NCI-H82 treated with DMSO at 0.1 percent for 48 hours (cell line): ENCODE measurements at regions not wholly inside any gene's neighbourhood (a gene's known extent, or its start where the extent isn't known, plus 50 kb on each side); places are given as distances from the start of the nearest gene placed in this dataset.
"Not testable (repeated sequence)": the region's sequence is repeated elsewhere in the genome, so short reads cannot be mapped to it uniquely, and the experiment has no call there.

Experiments
- DNase-seq: peaks from one replicate; lab custom pipeline; 2025; ENCODE audit not compliant: unreplicated experiment; lab: John Stamatoyannopoulos, UW

DNA sequence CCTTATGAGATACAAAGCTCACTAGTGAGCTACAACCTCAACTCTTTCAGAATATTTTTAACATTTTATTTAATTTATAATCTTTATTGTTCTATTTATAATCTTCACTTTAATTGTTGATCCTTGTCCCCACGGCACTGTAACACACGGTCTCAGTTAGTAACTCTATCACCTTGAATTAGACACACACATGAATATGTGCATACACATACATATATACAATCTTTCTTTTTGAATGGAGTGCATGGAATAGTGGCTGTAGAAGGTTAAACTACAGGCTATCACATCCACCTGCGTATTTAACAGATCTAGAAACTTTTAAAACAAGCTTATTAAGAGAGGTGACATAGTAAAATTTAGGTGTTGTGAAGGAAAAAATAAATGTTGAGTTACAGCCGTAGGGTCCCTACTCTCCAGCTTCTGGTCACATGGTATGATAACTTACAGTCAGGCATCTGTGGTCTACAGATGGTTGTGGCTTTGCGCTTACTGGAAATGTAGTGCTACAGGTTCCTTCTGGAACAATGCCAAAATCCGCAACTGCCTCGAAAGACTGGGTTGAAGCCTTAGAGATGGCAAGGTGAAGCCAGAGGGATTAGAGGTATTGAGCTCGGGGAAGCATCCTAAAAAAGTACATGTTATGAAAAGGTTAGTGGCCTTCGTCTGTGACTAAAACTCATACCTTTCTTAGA lies 1324.1 kb upstream of the SLC39A10 start:
- DNase-seq: peak; percentile 94

DNA sequence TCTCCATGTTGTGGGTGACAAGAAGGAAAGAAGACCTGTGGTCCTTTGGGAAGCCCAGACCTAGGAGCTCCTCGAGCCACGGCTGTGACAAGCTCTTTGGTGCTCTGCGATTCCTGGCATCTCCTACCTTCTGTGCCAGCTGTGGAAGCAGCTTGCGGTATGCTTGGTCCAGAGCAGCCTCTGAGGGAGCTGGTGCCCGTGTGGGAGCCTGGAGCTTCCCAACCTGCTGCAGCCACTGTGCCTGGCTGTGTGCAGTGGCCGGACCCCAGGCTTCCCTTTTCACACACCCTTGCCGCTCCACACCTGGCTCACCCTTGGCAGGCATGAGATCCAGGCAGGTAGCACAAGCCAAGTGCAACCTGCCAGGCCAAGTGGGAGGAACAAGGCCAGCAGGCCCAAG lies 1328.6 kb upstream of the SLC39A10 start:
- no peak for DNase-seq

DNA sequence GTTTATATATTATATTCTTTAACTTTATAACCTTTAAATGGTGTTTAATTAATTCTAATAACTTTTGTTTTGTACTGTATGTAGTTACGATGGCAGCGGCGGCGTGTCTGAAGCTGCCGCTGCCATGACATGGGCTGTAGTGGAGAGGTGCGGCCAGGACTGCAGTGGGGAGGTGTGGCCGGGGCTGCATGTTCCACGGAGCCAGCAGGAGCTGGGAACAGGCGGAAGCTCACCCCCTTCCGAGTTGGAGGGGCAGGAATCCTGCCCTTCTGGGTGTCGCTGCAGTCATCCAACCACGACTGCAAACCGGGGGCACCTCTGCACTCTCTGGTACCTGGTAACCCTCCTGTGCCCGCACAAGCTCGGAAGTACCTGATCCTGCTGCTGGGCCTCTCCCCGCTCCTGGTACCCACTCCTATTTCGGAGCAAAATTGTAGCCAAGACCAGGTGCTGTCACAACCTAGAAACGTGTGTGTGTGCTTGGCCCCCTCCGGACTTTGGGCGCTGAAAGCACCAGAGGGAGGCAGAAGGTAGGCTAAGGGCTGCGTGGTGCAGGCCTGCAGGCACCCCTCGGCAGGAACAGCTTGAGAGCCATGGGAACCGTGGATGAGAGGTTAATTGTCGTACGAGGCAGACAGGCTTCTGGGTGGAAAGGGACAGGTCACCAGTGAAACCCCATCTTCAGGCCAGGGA lies 1329.7 kb upstream of the SLC39A10 start:
- DNase-seq: no peak

DNA sequence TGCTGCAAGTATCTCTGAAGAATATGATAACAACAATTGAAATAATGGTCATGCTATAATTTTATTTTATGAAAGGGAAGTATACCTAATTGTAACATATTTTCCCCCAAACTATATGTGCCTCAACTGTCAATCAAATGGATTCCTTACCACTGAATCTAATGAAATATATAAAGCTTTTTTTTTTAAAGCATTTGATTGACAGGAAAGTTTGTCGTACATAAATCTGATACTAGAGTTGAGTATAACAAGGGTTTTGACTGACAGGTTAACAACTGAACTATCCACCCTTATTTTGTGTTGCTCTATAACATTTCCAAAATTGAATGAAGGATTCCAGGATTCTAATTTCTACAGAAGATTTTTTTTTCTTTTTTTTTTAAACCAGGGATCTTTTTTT lies 1333.3 kb upstream of the SLC39A10 start:
- no peak for DNase-seq

GRCh38 chr2:194320520-194320919 lies 1336.5 kb upstream of the SLC39A10 start:
- DNase-seq: no peak

DNA sequence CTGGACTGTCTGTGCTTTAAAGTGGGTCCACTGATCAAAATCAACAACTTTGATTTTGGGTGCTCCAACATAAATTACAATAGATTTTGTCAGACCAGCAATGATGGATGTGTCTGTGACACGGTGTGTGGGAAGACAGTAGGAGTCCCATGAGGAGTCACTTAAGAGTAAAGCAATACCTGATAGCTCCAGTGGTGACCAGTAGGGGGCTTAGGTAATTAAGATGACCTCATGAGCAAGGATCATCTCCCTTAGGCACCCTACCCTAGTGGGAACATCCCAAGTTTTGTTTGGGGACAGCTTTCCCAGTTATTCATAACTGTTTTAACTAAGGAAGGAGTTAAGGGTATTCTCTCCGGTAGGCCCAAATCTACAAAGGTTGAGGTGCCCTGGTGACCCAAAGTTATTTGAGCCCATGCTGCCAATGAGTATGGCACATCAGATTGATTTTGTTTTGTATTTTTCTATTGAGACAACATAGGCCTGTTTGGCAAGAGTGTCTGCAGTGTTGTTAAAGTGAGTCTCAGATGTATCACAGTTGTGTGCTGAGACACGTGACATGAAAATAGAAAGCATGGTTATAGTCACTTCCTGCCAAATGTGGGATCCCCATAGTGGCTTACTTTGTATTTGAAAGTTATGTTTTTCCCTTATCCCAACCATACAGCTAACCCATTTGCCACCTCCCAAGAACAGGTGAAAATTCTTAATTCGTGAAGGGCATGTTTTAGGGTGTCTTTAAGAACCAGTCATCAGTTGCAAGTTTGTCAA lies 1337.6 kb upstream of the SLC39A10 start:
- DNase-seq: no peak

GRCh38 chr2:194314042-194314441 lies 1343.0 kb upstream of the SLC39A10 start:
- no peak for DNase-seq

- DNase-seq: no peak
Measured at GRCh38 chr2:194304191-194304590, 1352.8 kb upstream of the SLC39A10 start.

DNA sequence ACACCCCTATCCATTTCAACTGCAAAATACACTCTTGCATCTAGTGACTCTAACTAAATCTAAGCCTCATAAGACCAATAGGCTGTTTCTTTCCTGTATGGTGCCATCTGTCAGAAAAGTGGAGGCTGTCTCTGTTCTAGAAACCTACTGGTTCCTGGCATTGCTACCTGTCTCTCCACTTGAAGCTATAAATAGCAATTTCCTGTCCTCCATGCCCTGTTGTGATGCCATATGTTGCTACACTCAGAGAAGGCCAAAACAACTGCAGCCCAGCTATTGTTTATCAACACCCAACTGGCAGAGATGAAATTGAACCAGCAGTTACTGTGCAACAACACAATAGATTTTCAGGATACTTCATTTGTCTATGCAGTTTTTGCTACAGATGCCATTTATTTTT lies 1355.1 kb upstream of the SLC39A10 start:
- DNase-seq: no peak

DNA sequence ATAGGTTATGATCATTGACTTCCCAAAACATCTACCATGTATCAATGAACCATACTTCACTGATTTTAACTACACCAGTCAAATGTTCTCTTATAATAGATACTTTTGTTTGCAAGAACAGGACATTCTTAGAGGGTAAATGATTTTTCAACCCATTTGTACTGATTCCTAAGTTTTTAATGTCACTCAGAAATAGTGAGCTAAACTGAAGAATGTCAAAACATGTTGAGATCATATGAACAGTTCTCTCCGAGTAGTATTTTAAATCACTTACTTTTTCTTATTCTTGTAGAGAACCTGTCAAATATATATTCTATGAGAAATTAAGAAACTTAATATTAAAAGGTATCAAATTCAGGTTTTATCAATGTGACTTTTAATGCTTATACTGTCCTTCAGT lies 1362.9 kb upstream of the SLC39A10 start:
- DNase-seq: no peak

- no peak for DNase-seq
Measured at GRCh38 chr2:194291104-194291503, 1365.9 kb upstream of the SLC39A10 start.

DNA sequence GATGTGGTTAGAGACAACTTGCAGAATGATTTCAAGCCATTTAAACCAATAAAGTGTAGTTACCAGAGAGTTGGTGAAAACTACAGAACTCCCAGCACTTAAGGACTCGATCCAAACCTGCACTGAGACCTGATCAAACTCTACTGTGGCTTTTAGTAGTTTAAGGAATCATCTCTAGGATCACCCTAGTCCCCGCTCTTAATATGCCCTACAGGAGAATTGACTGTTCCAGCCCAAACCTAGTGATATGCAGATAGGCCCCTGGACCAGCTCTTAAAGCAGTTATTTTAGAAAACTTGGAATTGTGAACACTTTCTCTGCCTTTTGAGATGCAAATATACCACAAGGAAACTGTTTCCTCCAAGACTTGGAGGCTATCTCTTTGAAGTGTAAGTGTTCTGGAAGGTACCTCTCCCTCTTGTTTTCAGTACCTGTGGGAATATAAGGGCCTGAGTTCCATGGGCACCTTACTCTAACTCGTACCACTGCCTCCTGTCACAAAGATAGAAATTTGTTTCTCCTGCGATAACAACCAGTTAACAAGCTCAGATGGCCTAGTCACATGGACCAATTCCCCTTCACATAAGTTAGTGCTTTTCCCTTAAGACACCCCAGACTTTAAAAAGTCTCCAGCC lies 1367.2 kb upstream of the SLC39A10 start:
- DNase-seq: no peak

GRCh38 chr2:194276667-194277066 lies 1380.4 kb upstream of the SLC39A10 start:
- DNase-seq: not testable (repeated sequence)

- DNase-seq: no peak
Measured at GRCh38 chr2:194271293-194271961, 1385.6 kb upstream of the SLC39A10 start.

- DNase-seq: no peak
Measured at GRCh38 chr2:194270648-194271047, 1386.4 kb upstream of the SLC39A10 start.

DNA sequence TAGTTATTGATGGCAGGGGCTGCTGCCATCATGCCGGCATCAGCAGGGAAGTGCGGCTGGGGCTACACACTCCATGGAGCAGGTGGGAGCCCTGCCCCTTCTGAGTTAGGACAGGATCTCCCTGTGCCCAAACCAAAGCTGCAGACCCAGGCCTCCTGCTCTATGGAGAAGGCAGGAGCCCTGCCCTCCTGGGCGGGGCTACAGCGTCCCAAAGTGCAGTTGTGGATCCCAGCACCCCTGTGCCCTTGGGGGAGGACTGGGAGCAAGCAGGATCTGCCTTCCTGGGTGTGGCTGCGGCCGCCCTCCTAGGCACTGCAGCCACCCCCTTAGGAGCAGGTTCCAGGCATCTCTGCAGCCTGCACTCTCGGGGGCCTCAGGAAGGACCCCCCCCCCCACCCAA lies 1392.4 kb upstream of the SLC39A10 start:
- DNase-seq: no peak

GRCh38 chr2:194260185-194260584 lies 1396.8 kb upstream of the SLC39A10 start:
- no peak for DNase-seq

DNA sequence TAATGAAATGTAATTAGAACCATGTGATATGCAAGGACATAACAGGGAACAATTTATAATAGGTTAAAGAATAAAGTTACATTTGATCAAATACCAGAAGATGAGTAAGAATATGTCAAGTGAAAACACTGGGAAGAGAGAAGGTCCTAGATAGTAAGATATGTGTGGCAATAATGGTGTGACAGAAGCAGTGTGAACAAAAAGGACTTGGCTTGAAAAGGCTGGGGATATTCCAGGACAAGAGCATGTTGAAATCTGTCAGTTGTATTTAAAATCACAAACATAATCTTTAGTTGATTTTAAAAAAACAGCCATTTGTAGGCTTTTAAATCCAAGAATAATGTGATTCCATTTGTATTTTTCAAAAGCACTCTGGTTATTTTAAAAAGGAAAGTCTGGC lies 1399.9 kb upstream of the SLC39A10 start:
- no peak for DNase-seq

- no peak for DNase-seq
Measured at GRCh38 chr2:194253528-194254259, 1403.3 kb upstream of the SLC39A10 start.

GRCh38 chr2:194252127-194252526 lies 1404.9 kb upstream of the SLC39A10 start:
- DNase-seq: no peak
